ENCODE measurements at regions not wholly inside any gene's neighbourhood (a gene's known extent, or its start where the extent isn't known, plus 50 kb on each side); places are given as distances from the start of the nearest gene placed in this dataset.

- DNase-seq (ENCODE audit: insufficient read length, low spot score) (no peak), FAIRE-seq (no peak)
Observed at GRCh38 chr13:61725806-61726205, 310.2 kb upstream of the PCDH20 start.

DNA sequence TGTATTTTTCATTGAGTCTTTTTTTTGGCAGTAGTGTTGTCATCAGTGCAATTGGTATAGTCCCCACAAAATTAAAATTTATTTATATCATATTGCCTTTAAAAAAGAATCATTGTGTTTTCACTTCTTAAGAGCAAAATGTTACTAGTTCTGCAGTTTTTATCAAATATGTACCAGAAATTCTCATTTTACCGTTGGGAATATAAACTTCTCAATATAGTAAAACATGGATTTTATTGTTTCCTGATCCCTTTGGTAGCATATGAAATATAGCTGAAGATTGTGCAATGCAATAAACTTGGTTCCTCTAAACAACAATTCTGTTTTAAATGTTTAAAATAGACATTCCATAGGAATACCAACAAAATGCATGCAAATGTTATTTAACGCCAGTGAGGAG is 306.5 kb upstream of the PCDH20 start:
- DNase-seq (ENCODE audit: insufficient read length, low spot score) (no peak), FAIRE-seq (no peak)

DNA sequence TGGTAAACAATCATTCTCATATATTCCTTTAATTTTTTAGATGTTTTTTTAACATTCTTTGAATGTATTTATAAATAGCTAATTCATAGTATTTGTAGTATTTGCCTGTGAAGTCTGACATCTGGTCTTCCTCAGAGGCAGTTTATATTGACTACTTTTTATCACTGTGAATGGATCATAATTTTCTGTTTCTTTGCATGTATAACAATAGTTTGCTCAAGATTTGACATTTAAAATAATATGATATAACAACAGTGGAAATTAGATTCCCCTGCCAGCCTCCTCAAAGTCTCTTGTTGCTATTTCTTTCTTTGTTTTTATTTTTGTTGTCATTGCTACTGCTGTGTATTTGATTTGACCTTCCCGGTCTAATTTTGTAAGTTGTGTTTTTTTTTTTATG is 297.0 kb upstream of the PCDH20 start:
- DNase-seq (ENCODE audit: insufficient read length, low spot score) = no peak
- no peak for FAIRE-seq

DNA sequence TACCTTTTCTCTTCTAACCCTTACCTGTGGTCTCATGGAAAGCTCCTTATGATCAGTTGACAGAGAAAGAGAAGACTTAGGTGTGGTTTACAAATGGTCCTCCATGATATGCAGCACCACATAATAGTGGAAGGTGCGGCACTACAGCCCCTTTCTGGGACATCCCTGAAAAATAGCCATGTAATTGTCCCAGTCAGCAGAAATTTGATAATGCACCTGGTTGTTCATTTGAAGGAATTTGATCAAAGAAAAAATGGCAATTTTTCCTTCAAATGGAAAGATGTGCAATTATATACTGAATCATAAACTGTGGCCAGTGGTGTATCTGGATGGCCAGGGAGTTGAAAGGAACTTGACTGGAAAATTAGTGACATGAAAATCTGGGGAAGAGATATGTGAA is 293.6 kb upstream of the PCDH20 start:
- DNase-seq (ENCODE audit: insufficient read length, low spot score) (no peak), FAIRE-seq (no peak)

DNA sequence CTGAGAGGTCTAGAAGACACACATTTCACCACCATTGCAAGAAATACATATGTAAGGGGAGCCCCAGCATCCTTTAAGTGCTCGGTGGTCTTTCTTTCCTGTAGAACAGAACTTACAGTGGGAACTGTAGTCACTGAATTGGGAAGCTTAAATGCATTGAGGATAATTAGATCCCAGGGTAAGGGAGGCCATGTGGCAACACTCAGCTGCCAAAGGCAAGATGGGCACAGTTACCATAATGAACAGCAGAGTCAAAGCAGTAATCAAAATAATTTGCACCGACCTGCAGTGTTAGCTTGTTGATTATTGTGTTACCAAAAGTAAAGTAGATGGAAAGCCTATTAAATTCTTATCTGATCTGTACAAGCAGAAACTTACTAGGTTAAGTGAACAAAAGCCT is 291.2 kb upstream of the PCDH20 start:
- no peak for DNase-seq (ENCODE audit: insufficient read length, low spot score)
- no peak for FAIRE-seq

- FAIRE-seq (no peak), DNase-seq (ENCODE audit: insufficient read length, low spot score) (no peak)
Observed at GRCh38 chr13:61700620-61701019, 285.0 kb upstream of the PCDH20 start.

GRCh38 chr13:61700181-61700580 is 284.5 kb upstream of the PCDH20 start:
- no peak for FAIRE-seq
- no peak for DNase-seq (ENCODE audit: insufficient read length, low spot score)

- DNase-seq (ENCODE audit: insufficient read length, low spot score) = no peak
- FAIRE-seq = no peak
Observed at GRCh38 chr13:61696676-61697075, 281.0 kb upstream of the PCDH20 start.

GRCh38 chr13:61695147-61695546 is 279.5 kb upstream of the PCDH20 start:
- no peak for FAIRE-seq
- no peak for DNase-seq (ENCODE audit: insufficient read length, low spot score)

DNA sequence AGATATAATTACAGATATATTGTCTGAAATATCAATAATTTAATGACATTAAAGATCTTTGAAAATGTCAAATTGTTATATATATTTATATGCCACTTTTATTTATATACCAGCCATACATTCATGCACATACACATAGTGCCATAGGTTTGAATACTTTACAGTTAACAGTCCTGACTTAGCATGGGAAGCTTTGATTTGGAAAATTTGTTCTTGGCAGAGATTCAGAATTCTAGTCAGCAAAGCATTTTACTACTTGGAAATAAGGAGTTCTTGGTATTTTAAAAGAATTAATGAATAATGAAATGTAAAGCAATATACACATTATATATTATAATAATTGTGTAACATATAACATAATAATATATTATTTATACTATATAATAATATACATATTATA is 277.0 kb upstream of the PCDH20 start:
- DNase-seq (ENCODE audit: insufficient read length, low spot score) (no peak), FAIRE-seq (no peak)

- DNase-seq (ENCODE audit: insufficient read length, low spot score) (no peak), FAIRE-seq (no peak)
Observed at GRCh38 chr13:61685682-61686012, 270.0 kb upstream of the PCDH20 start.

GRCh38 chr13:61684976-61685681 is 269.5 kb upstream of the PCDH20 start:
- FAIRE-seq (no peak), DNase-seq (ENCODE audit: insufficient read length, low spot score) (no peak)

DNA sequence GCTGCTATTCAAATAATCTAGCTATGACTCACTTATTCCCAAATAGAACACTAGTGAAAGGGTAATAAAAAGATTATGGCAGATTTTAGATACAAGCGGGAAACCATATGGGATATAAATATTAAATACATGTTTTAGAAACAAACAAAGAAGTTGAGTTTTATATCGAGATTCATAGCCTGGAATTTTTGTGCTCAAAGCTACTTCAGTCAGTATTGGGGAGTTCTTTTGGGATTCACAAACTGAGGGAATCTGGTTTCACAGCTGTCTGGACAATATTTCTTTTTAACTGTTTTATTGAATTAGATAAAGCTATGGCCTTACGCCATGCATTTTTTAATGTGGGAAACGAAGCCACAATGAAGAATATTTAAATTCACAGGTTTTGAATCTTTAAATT is 257.1 kb upstream of the PCDH20 start:
- FAIRE-seq = no peak

GRCh38 chr13:61670384-61671161 is 254.9 kb upstream of the PCDH20 start:
- DNase-seq (ENCODE audit: insufficient read length, low spot score) (no peak), FAIRE-seq (no peak)

More for the DNA sequence above, 257.1 kb upstream of the PCDH20 start:
- DNase-seq (ENCODE audit: insufficient read length, low spot score) = no peak

DNA sequence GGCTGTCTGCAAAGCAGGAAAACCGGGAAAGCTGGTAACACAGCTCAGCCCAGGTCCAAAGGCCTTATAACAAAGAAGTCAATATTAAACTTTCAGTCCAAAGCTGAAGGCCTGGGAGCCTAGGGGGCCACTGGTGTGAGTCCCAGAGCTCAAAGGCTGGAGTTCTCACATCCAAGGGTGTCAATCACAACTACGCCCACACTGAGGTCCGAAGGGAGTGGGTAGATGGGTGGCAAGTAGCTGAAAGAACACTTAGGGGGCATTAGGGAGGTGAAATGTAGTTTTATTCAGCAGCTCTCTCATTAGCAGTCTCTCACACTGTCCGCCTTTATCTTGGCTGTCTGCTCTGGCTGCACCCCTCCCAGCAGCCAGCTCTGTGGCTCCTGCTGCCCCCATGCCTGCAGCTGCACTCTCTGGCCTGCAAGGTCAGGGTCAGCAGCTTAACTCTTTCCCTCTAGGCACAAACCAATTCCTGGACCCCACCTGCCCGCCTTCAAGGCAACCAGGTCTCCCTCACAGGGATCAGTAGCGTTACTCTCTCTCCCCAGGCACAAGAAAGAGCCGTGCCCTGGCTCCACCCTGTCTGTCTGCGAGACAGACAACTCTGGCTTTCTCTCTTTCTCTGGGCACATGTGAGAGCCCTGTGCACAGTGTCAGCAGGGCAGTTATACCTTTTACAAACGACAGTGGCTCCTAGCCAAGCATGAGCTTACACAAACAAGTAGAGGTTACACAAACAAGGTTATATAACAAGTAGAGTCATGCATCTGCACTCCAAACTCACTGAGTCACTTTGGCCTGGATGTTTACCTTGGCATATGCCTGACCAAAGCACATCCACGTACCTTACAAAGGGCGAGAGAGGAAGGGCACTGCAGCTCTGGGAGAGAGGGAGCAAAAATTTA is 249.4 kb upstream of the PCDH20 start:
- FAIRE-seq (no peak), DNase-seq (ENCODE audit: insufficient read length, low spot score) (no peak)

GRCh38 chr13:61654481-61654880 is 238.8 kb upstream of the PCDH20 start:
- FAIRE-seq (no peak), DNase-seq (ENCODE audit: insufficient read length, low spot score) (no peak)

- FAIRE-seq = no peak
- DNase-seq (ENCODE audit: insufficient read length, low spot score) = no peak
Observed at GRCh38 chr13:61648547-61648946, 232.9 kb upstream of the PCDH20 start.

DNA sequence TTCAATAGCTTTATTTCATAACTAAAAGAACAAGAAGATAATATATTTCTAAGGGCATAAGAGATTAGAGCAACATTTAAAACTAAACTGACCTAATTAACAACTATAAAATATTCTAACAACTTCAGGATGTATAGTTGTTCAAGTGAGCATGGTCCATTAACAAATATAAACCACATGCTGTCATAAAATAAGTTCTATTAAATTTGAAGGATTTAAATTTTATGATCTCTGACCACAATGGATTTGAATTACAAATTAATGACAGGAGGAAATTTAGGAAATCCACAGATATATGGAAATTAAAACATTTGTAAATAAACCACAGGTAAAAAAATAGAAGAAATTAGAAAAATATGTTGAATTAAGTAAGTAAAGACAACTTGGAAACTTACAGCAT is 196.5 kb upstream of the PCDH20 start:
- DNase-seq (ENCODE audit: insufficient read length, low spot score) (no peak), FAIRE-seq (no peak)

- no peak for DNase-seq (ENCODE audit: insufficient read length, low spot score)
- no peak for FAIRE-seq
Observed at GRCh38 chr13:61608138-61608537, 192.5 kb upstream of the PCDH20 start.

- FAIRE-seq (no peak), DNase-seq (ENCODE audit: insufficient read length, low spot score) (no peak)
Observed at GRCh38 chr13:61600360-61601033, 184.8 kb upstream of the PCDH20 start.

- no peak for DNase-seq (ENCODE audit: insufficient read length, low spot score)
- no peak for FAIRE-seq
Observed at GRCh38 chr13:61592489-61592888, 176.8 kb upstream of the PCDH20 start.

Measured in HTR-8/SVneo (cell line).